Mesothelial cell of epicardium (in vitro differentiated cells): ENCODE measurements at regions not wholly inside any gene's neighbourhood (a gene's known extent, or its start where the extent isn't known, plus 50 kb on each side); places are given as distances from the start of the nearest gene placed in this dataset.
A peak's percentile ranks its signal among the peaks of the same experiment; 100 is the strongest.

Experiments used
- DNase-seq, 2 experiments: peaks; one replicate each; pipeline ENCODE4 v3.0.0; 2021; ENCODE audit warnings: low spot score in 2 of 2; ENCODE audit not compliant: unreplicated experiment in 2 of 2
- H3K27ac Mint-ChIP-seq: 2 replicates; pipeline ENCODE4 v1.8.0; 2021; ENCODE audit warnings: mixed read lengths
- H3K27me3 Mint-ChIP-seq: 2 replicates; pipeline ENCODE4 v1.8.0; 2021; ENCODE audit warnings: low read depth, mixed read lengths
- H3K36me3 Mint-ChIP-seq: 2 replicates; pipeline ENCODE4 v1.8.0; 2021; ENCODE audit warnings: mixed read lengths
- H3K4me1 Mint-ChIP-seq: 2 replicates; pipeline ENCODE4 v1.8.0; 2021; ENCODE audit warnings: mixed read lengths
- H3K4me3 Mint-ChIP-seq: 2 replicates; pipeline ENCODE4 v1.8.0; 2021; ENCODE audit warnings: mild to moderate bottlenecking, moderate library complexity, mixed read lengths
- H3K9me3 Mint-ChIP-seq: 2 replicates; pipeline ENCODE4 v1.8.0; 2021; ENCODE audit warnings: mixed read lengths
- CTCF ChIP-seq: fragments of 200-600 bp; sonication (generic); IDR thresholded peaks from one replicate; pipeline ENCODE4 v1.5.0; 2021; ENCODE audit warnings: antibody characterized with exemption; ENCODE audit not compliant: unreplicated experiment

- Mint-ChIP-seq H3K4me1 (peaks cover 11% of the 10 kb centered on the region), H3K36me3 (no peaks in the 10 kb centered on the region), H3K27me3 (no peaks in the 10 kb centered on the region), H3K9me3 (peaks cover 8% of the 10 kb centered on the region), H3K27ac (no peak overlapping the region), H3K4me3 (no peak overlapping the region)
- no peak for TF ChIP-seq CTCF
- no peak for DNase-seq
Measured at GRCh38 chr5:92605591-92605990, 975.4 kb downstream of the NR2F1-AS1 start.

GRCh38 chr5:92599217-92599810 is 981.7 kb downstream of the NR2F1-AS1 start:
- H3K4me3 Mint-ChIP-seq = no peak overlapping the region
- no peak overlapping the region for H3K27ac Mint-ChIP-seq
- TF ChIP-seq CTCF = no peak
- H3K4me1 Mint-ChIP-seq = no peaks in the 10 kb centered on the region
- no peaks in the 10 kb centered on the region for H3K27me3 Mint-ChIP-seq
- no peak for DNase-seq
- H3K36me3 Mint-ChIP-seq = no peaks in the 10 kb centered on the region
- H3K9me3 Mint-ChIP-seq = peaks cover 9% of the 10 kb centered on the region

GRCh38 chr5:92594031-92594430 is 987.0 kb downstream of the NR2F1-AS1 start:
- Mint-ChIP-seq H3K27me3 (no peaks in the 10 kb centered on the region), H3K36me3 (no peaks in the 10 kb centered on the region), H3K27ac (no peak overlapping the region), H3K9me3 (peaks cover 3% of the 10 kb centered on the region), H3K4me1 (no peaks in the 10 kb centered on the region), H3K4me3 (no peak overlapping the region)
- TF ChIP-seq CTCF = no peak
- DNase-seq = no peak

- Mint-ChIP-seq H3K4me3 (no peak overlapping the region), H3K9me3 (peaks cover 3% of the 10 kb centered on the region), H3K27me3 (no peaks in the 10 kb centered on the region), H3K36me3 (no peaks in the 10 kb centered on the region), H3K27ac (peak overlapping the region; percentile 39), H3K4me1 (peaks cover 4% of the 10 kb centered on the region)
- no peak for TF ChIP-seq CTCF
- no peak for DNase-seq
Measured at GRCh38 chr5:92588876-92589275, 992.1 kb downstream of the NR2F1-AS1 start.

- no peaks in the 10 kb centered on the region for H3K4me1 Mint-ChIP-seq
- peaks cover 6% of the 10 kb centered on the region for H3K9me3 Mint-ChIP-seq
- no peak overlapping the region for H3K27ac Mint-ChIP-seq
- H3K36me3 Mint-ChIP-seq = no peaks in the 10 kb centered on the region
- no peak for TF ChIP-seq CTCF
- H3K4me3 Mint-ChIP-seq = no peak overlapping the region
- H3K27me3 Mint-ChIP-seq = no peaks in the 10 kb centered on the region
- no peak for DNase-seq
Measured at GRCh38 chr5:92581690-92582089, 999.3 kb downstream of the NR2F1-AS1 start.

- no peaks in the 10 kb centered on the region for H3K27me3 Mint-ChIP-seq
- TF ChIP-seq CTCF = no peak
- no peaks in the 10 kb centered on the region for H3K4me1 Mint-ChIP-seq
- peaks cover 6% of the 10 kb centered on the region for H3K9me3 Mint-ChIP-seq
- H3K27ac Mint-ChIP-seq = no peak overlapping the region
- no peaks in the 10 kb centered on the region for H3K36me3 Mint-ChIP-seq
- no peak overlapping the region for H3K4me3 Mint-ChIP-seq
- no peak for DNase-seq
Measured at GRCh38 chr5:92581249-92581648, 999.8 kb downstream of the NR2F1-AS1 start.
